Erythroblast (primary cell): ENCODE measurements at regions not wholly inside any gene's neighbourhood (a gene's known extent, or its start where the extent isn't known, plus 50 kb on each side); places are given as distances from the start of the nearest gene placed in this dataset.

ENCODE experiments used
- GATA1 ChIP-seq: IDR thresholded peaks from 2 replicates; pipeline ENCODE4 v1.6.1; 2011; ENCODE audit warnings: low read depth, mild to moderate bottlenecking, control low read depth, low read length, moderate library complexity
- POLR2A ChIP-seq: IDR thresholded peaks from 2 replicates; pipeline ENCODE4 v1.6.1; 2011; ENCODE audit warnings: mild to moderate bottlenecking, low read length

- TF ChIP-seq POLR2A (no peak), GATA1 (no peak)
Observed at GRCh38 chr6:27777614-27778355, 134.4 kb downstream of the OR2B2 start.
